Stimulated activated CD4-positive, alpha-beta T cell treated with anti-CD3 and anti-CD28 coated beads, Interleukin-4, amount 100 ng/mL, for 24 hours (primary cell): ENCODE measurements at regions not wholly inside any gene's neighbourhood (a gene's known extent, or its start where the extent isn't known, plus 50 kb on each side); places are given as distances from the start of the nearest gene placed in this dataset.
"Not testable (repeated sequence)": the region's sequence is repeated elsewhere in the genome, so short reads cannot be mapped to it uniquely, and the experiment has no call there.

Experiments
- DNase-seq: peaks from one replicate; pipeline ENCODE4 v3.0.0-alpha.2; 2020

GRCh38 chr1:115531631-115532264 lies 110.0 kb upstream of the VANGL1 start:
- no peak for DNase-seq

DNA sequence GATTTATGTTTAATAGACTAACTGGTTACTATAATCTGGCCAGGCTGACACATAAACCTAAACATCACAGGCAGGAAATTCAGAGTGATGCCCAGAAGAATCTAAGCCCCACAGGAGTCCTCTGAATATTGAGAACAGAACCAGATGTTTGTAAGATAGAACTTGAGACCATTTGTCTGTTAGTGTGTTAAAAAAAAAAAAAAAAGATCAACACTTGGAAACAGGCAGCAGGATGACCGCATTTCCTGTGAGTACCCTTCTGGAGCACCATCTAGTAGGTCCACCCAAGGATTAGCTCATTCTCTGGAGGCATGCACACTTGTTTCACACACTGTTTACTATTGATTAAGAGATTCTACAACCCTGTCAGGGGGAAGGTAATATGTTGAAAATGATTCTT lies 111.4 kb upstream of the VANGL1 start:
- no peak for DNase-seq

DNA sequence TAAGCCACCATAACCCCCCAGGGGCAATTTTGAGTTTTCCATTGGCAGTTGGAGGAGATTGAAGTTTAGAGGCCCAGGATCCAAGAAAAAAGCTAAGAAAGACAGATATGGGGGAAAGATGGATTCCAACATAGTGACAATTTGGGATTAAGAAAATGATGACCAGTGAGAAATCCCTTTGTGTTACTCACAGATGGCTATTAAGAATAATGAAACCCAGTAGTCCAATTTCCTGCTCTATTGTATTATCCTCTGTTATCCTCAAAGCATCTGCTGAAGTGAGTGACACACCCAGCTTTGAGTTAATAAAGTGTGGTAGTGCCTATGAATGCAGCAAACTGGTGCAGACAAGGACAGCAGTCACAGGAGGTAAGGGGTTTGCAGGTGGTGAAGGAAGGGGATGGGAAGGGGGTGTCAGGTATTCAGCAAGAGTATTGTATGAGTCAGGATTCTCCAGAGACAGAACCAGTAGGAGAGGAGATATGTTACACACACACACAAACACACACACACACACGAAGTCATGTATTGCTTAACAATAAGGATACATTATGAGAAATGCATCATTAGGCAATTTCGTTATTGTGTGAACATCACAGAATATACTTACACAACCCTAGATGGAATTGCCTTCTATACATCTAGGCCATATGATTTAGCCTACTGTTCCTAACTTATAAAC lies 112.4 kb upstream of the VANGL1 start:
- DNase-seq = no peak

- DNase-seq = not testable (repeated sequence)
Measured at GRCh38 chr1:115528336-115528735, 113.4 kb upstream of the VANGL1 start.

GRCh38 chr1:115527746-115528145 lies 114.0 kb upstream of the VANGL1 start:
- DNase-seq = no peak

GRCh38 chr1:115526900-115527299 lies 114.9 kb upstream of the VANGL1 start:
- DNase-seq = no peak

- no peak for DNase-seq
Measured at GRCh38 chr1:115524236-115524635, 117.5 kb upstream of the VANGL1 start.

DNA sequence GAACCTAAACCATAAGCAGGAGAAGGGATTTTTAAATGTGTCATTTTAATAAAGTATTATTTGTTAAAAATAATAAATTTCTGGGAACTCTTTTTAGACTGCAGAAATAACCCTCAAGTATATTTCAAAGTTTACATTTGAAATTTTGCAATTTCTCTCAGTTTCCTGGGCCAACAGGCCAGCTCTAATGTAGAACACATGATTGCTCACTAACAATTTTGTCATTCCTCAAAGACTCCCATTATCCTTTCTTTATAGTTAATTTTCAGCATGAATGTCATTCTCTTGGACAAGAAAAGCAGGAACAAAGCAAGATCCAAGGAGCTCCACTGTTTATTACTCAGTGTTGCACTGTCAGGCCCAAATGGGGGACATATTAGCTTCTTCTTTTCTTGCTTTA lies 119.4 kb upstream of the VANGL1 start:
- no peak for DNase-seq

DNA sequence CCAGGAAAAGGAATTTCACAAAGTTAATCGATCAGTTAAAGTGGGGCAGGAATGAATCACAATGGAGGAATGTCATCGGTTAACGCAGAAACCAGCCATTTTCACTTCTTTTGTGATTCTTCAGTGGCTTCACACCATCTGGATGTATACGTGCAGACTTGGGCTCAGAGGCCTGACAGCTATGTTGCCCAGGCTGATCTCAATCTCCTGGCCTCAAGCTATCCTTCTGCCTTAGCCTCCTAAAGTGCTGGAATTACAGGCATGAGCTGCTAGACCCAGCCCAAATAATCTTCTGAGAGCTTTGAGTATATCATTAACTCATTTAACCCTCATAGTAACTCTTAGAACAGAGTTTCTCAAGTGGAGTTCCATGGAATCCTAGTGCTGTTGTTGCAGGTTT lies 126.5 kb upstream of the VANGL1 start:
- DNase-seq = no peak

DNA sequence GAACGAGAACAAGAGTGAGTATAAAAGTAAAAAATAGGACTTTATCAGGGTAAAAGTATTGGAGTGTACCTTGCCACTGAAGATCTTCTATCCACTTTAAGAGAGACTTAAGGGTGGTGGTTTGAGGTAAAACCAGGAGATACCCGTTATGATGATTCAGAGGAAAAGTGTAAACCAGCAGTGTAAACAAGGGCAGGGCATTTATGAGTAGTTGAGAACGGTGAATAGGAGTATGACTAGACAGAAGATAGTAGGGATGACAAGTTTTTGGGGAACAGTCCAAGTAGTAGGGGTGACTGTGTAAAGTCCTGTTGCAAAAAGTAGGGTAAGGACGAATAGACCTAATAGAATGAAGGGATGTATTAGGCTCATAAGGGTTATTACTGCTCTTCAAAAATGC lies 131.5 kb upstream of the VANGL1 start:
- not testable (repeated sequence) for DNase-seq

DNA sequence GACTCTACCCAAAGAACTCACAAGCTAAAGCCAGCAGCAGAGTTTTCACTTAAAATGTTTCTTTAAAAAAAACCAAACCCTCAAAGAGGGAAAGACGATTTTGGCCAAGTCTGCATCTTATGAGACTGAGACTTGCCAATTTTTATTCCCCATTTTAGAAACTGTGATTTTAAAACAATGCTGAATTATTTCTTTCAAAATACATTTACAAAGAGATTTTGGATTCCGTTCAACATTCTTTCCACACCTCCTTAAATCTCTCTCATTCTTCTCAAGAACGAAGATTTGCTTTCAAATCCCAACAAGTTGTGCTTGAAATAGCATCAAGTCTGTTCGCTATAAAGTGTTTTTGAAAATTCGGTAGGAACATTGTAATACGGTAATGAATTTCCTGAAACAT lies 133.9 kb upstream of the VANGL1 start:
- DNase-seq = no peak

- no peak for DNase-seq
Measured at GRCh38 chr1:115506924-115507589, 134.7 kb upstream of the VANGL1 start.

DNA sequence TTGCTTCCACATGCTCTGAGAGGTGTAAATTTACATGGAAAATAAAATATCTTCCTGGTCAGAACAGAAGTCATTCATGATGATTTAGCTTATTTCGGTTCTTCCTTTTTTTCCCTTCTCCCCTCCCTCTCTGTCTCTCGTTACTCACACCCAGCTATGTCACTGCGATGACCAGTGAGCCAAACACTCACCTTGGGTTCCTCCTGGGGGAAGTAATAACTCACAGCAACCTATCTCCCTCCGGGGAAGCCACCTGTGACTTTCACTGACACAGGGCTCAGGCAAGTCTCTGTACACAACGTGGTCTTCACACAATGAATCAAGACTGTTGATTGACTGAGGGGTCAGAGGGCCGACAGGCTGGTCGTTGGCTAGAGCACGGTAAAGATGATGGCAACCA lies 135.3 kb upstream of the VANGL1 start:
- no peak for DNase-seq

DNA sequence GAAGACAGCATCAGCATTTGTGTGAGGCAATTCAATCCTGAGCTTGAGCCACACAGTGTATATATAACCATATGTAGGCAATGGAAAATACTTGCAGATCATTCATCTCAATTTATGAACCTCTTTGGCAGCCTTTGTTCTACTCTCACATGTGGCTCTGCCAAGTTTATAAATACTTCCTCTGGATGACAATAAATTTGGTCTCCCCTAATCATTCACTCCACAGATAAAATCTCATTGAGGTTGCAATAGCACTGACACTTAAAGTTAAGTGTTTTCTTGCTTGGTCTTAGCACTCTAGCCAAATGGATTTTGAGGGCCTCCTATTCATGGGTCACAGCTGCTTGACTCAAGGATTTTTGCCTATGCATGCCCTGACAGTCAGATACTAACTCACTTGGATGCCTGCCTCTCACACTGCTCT lies 136.6 kb upstream of the VANGL1 start:
- DNase-seq = no peak

GRCh38 chr1:115502183-115502582 lies 139.6 kb upstream of the VANGL1 start:
- not testable (repeated sequence) for DNase-seq

- no peak for DNase-seq
Measured at GRCh38 chr1:115501476-115501875, 140.3 kb upstream of the VANGL1 start.

DNA sequence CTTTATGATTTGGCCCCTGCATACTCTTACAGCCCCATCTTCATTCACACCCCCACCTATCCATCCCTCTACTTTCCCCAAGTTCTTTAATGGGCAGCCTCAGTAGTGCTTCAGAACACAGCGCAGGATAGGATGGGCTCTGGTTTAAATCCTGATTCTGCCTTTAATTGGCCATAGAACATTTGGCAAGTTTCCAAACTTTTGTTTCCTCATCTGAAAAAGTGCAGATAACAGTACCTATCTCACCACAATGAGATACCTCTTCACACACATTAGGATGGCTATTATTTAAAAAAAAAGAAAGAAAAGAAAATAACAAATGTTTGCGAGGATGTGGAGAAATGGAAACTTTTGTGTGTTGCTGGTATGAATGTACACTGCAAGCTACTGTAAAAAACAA lies 142.5 kb upstream of the VANGL1 start:
- DNase-seq = no peak

GRCh38 chr1:115496904-115497527 lies 144.8 kb upstream of the VANGL1 start:
- DNase-seq = no peak

DNA sequence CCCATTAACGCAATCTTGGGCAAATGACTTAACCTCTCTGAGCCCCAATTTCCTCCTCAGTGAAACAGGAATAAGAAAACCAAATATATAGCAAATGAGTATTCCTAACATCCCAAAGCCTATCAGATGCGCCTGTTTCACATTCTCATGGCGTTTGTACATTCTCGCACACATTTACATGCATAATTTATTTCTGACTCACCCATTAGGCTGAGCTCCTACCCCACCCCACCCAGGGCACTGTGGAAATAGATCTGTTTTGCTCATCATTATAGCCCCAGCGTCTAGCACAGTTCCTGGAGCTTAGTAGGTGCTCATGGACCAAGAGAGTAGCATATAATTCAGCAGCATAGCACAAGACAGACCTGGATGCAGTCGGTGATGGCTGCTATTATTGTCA lies 146.1 kb upstream of the VANGL1 start:
- DNase-seq = no peak

- DNase-seq = no peak
Measured at GRCh38 chr1:115495111-115495510, 146.7 kb upstream of the VANGL1 start.

- no peak for DNase-seq
Measured at GRCh38 chr1:115493834-115494233, 147.9 kb upstream of the VANGL1 start.

GRCh38 chr1:115492880-115493279 lies 148.9 kb upstream of the VANGL1 start:
- DNase-seq = no peak

DNA sequence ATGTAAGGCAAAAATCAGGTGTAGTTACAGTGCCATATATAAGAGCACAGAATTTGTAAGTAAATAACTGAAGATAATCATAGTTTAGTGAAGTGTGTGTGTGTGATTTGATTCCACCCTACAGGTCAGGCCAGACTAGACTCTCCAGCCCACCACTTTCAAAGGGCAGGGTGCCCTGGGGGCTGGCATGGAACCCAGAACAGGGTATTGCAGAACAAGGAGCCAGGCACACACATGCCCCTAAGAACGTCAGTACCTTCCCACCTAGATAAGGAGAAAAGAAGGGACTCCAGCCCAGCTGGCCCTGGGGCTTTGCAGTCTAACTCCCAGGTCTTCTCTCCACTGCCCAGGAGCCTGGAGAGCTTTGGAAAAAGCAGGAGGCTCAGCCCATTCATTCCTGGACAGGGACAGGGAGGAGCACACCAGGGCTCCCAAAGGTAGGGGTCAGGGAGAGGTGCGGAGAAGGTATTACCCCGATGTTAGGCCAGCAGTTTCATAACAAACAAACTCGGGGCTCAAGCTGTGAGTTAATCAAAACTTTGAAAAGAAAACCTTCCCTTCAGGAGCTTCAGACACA lies 149.7 kb upstream of the VANGL1 start:
- DNase-seq = no peak
